Panc1 (cell line): ENCODE measurements at regions not wholly inside any gene's neighbourhood (a gene's known extent, or its start where the extent isn't known, plus 50 kb on each side); places are given as distances from the start of the nearest gene placed in this dataset.

Experiments used
- CTCF ChIP-seq: fragments of 450-650 bp; IDR thresholded peaks from 2 replicates; pipeline ENCODE4 v1.5.1; 2017; ENCODE audit warnings: mild to moderate bottlenecking
- POLR2AphosphoS5 ChIP-seq: IDR thresholded peaks from 2 replicates; pipeline ENCODE4 v1.6.1; 2012; ENCODE audit warnings: mild to moderate bottlenecking, low read depth, low read length, moderate library complexity
- REST ChIP-seq, 2 experiments: IDR thresholded peaks; 2 replicates each; pipeline ENCODE4 v1.6.1; 2011 to 2012; ENCODE audit warnings: low read depth in 2 of 2, control low read depth in 1 of 2, low read length in 1 of 2, mild to moderate bottlenecking in 1 of 2, moderate library complexity in 1 of 2; ENCODE audit not compliant: insufficient read depth in 1 of 2

GRCh38 chr5:54668096-54668495, 150.5 kb downstream of the SNX18 start:
- TF ChIP-seq POLR2AphosphoS5 (no peak), REST (IDR thresholded peaks at IDR 0.05; ENCODE audit: insufficient read depth in 1 of 2, low read depth in 2 of 2, low read length in 1 of 2) (no peak), CTCF (no peak)
